Tongue (tissue), 1 donor: ENCODE measurements at regions not wholly inside any gene's neighbourhood (a gene's known extent, or its start where the extent isn't known, plus 50 kb on each side); places are given as distances from the start of the nearest gene placed in this dataset.

Experiments used
- DNase-seq: peaks from one replicate; pipeline ENCODE4 v3.0.0-alpha.2; 2015

DNA sequence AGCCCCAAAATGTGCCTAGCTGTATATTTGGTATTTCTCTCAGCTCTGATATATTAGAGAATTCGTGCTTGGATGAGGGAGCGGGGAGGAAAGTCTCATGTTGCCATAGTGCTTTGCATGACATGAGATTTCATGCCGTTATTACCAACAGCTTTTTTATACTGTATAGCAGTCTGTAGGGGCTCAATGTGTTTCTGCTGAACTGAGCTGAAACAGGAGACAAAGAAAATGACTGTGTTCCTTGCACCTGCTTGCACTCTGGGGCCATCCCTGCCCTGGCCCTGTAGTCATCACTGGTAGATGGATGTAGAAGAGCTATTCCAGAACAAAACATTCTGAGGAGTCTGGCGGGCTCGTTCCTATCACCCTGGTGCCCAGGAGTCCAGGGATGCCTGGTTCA lies 128.0 kb upstream of the SASH1 start:
- DNase-seq, result peak; percentile 51

DNA sequence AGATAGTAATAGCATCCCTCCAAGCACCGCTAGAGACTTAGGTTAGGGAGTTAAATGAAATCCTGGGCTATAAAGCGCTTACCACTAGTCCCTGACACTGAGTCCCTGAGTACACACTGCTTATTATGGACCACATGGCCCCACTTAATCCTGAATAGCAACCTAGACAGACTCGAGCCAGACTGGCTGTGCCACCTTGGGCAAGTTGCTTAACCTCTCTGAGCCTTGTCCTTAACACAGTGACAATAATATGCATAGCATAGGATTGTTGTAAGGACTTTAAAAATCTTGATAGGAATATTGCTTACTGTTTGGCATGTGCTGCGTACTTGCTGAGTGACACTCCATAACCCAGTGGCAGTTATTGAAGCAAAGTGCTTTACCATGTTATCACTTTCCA lies 125.6 kb upstream of the SASH1 start:
- no peak for DNase-seq

DNA sequence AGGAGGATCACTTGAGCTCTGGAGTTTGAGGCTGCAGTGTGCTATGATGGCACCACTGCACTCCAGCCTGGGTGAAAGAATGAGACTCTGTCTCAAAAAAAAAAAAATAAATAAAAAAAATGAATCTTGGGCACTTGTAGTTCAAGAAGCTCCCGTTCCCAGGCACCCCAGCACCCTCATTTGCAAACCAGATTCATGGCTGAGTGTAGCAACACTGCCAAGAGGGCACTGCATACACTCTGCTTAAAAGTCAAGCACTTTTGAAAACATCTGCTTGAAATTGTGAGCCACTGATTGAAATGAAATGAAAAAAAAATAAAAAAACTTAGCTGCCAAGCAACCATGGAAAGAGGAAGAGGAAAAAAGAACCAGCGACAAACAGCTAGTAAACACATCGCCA lies 124.7 kb upstream of the SASH1 start:
- DNase-seq, result peak; percentile 34

- peak; percentile 11 for DNase-seq
Measured at GRCh38 chr6:148218542-148219258, 123.9 kb upstream of the SASH1 start.

GRCh38 chr6:148221196-148221979 lies 121.2 kb upstream of the SASH1 start:
- no peak for DNase-seq

DNA sequence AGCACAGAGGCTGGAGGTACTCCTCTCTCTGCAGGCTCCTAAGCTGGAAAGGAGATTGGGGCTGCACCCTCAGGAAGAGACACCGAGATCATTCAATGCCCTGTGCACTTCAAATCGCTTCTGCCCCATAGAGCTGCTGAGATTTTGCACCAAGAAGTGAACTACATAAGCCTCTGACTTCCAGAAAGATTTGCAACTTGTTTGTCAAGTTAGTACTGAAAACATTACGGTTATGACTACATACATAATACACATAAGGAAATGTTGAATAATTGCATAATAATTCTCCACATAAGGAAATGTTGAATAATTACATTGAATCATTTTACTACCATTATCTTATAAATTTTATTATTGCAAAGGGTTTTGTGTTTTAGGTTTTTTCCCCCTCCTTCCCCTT lies 120.3 kb upstream of the SASH1 start:
- DNase-seq, result no peak

GRCh38 chr6:148222846-148223245 lies 119.8 kb upstream of the SASH1 start:
- DNase-seq, result no peak

- no peak for DNase-seq
Measured at GRCh38 chr6:148223424-148223842, 119.2 kb upstream of the SASH1 start.

DNA sequence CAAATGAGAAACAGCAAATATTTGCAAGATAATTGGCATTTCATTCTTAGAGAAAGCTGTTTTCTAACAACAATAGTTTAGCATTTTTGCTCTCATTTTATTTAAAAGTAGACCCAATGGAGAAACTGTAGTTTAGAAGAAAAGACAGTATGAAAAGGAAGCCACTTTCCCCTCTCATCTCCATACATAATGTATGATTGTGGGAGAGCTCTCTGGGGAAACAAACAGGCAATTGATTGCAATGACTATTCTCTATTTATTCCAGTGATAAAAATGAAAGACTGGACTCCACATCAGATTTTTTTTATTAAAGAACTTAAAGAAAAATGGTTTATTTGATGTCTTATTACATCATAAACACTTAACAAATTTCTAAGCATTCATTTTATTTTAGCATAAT lies 116.8 kb upstream of the SASH1 start:
- DNase-seq, result no peak

- no peak for DNase-seq
Measured at GRCh38 chr6:148226284-148226683, 116.4 kb upstream of the SASH1 start.

DNA sequence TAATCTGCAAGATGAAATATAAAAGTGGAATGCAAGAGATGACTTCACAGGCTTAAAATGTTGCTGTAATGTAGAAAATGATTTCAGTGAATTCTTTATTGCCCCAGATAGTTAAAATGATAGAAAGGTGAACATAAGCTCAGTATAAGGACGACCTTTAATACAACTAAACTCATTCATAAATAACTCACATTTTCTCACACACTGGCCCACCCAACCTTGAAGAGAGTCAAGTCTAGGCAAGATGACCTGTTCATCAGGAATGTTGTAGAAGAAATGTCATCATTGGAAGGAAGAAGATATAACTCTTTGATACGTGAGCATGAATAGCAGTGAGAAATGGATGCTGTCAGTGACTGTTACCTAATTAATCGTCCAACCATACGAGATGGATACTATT lies 111.1 kb upstream of the SASH1 start:
- DNase-seq, result no peak

DNA sequence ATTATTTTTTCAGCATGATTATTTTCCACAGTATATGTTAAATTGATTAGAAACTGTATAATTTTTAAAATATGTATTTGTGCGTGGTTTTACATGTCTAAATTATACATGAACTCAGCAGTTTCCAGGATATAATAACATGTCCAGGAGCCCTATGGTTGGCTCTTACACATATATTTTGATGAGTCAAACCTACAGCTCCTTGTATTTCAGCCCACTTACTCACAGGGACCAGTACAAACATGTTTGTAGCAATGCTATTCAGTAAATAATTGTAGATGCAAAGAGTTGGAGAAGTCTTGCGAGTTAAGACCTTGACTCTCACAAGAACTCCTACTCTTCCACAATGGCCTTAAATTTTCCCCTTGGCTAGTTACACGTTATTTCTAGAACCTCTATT lies 107.2 kb upstream of the SASH1 start:
- DNase-seq, result no peak

GRCh38 chr6:148238713-148239112 lies 103.9 kb upstream of the SASH1 start:
- no peak for DNase-seq

DNA sequence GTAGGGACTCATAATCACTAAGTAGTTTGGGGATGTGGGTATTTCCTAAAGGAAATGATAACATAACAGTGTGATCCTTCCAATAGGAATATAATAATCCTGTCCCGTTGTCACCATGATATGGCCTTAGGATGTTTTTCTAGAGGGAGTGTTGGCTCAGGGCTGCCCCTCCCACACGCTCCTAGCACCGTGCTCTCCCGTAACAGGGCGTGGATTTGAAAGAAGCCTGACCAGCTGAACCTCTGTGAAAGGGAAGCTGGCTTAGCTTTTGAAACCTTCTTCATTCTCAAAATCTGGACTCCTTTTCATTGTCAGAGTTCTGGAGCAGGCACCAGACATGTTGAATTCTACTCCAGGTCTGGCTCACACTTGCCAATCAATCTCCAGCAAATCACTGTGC lies 103.4 kb upstream of the SASH1 start:
- no peak for DNase-seq

DNA sequence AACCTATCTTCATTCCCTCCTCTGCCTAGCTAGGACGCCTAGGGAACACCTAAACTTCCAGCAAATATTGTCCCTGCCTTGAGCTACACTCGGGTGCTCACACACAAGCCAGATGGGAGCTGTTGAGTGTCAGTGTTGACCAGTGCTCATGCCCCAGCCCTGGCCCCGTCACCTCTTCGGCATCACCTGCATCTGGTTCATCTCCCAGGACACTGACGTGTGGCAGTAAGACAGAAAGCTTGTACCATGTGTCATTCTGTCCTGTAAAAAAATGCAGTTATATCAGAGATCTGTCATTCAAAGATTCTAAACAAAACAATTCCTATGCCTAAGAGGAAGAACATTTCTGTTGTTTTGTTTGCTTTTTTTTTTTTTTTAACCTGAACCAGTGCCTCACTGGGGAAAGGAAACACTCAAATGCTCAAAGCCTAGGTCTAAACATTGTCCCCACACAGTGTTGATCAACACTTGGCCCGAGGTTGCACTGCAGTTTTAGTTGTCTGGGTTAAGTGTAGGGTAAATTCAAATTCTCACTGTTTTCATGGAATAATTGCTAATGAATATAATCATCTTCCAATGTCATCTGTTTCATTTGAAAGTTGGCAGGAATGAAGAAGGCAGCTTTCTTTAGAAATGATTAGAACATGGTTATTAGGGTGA lies 102.7 kb upstream of the SASH1 start:
- DNase-seq, result no peak

DNA sequence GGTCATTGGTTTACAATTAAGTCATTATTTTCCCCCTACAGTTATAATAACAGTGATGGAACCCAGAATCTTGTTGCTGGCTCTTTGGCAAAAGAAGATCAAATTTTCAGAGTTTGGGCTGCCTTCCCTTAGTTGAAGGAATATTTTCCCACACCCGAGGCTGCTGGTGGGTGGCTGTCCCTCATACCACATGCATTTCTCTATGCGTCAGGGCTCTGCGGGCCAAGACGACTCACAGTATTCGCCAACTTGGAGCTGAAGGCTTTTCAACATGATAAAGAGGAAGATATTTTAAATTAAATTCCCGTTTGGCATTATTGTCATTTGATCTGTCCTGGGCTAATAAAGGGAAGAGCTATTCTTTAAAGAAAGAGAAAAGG lies 102.2 kb upstream of the SASH1 start:
- DNase-seq, result peak; percentile 82

DNA sequence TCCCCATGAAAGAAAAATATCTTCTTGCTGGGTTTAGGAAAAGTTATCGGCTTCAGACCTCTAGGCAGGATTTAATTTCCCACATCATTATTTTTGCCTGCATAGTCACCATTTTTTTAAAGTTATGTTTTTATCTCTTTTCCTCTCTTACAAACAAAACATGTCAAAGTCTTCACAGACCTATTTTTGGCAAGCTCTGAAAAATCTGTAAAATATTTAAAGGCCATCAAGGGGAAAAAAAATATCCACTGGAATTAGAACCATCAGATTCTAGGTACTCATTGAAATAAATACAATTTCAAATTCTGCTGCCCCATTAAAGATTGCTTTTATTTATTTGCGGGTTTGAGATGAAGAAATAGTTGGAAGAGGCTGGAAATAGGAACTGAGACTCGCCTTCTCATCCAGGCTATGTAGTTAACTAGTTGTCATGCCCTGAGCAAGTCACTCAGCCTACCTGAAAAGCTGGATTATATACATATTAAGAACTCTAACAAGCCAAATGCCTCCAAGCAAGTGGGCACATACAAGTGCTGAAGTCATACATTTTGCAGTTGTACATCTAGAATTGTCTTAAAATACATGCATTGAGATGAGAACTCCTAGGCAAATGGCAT lies 101.7 kb upstream of the SASH1 start:
- no peak for DNase-seq

DNA sequence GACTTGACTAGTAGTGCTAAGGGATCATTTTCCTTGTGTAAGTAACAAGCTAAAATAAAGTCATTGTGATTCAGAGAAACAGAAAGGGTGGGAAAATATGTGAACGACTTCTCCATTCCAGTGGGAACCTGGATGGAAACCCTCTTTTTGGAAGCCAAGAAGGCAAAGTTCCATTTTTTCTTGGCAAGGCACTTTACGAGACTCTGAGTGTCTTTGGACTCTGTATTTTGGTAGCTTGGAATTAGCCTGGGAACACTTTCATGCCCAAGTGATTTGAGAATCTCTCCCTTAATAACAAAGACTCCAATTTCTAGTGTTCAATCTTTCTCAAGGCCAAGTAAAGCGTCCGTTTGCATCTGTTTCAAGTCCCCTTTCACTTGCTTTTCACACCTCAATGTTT lies 100.5 kb upstream of the SASH1 start:
- DNase-seq, result peak; percentile 73

- DNase-seq, result peak; percentile 78
Measured at GRCh38 chr6:148244217-148244935, 98.3 kb upstream of the SASH1 start.

GRCh38 chr6:148247386-148248063 lies 95.1 kb upstream of the SASH1 start:
- peak; percentile 34 for DNase-seq

- DNase-seq, result no peak
Measured at GRCh38 chr6:148249160-148249559, 93.5 kb upstream of the SASH1 start.
